H1 (cell line): ENCODE measurements at regions not wholly inside any gene's neighbourhood (a gene's known extent, or its start where the extent isn't known, plus 50 kb on each side); places are given as distances from the start of the nearest gene placed in this dataset.

Experiments
- BRCA1 ChIP-seq: IDR thresholded peaks from 2 replicates; pipeline ENCODE4 v1.6.1; 2012; ENCODE audit warnings: low read depth, low read length, improper control_type of control experiment
- CHD1 ChIP-seq: IDR thresholded peaks from 2 replicates; pipeline ENCODE4 v1.6.1; 2012; ENCODE audit warnings: low read depth, low read length, improper control_type of control experiment
- GABPA ChIP-seq: IDR thresholded peaks from 2 replicates; pipeline ENCODE4 v1.6.1; 2011; ENCODE audit warnings: mild to moderate bottlenecking, low read length, moderate library complexity, borderline replicate concordance; ENCODE audit not compliant: insufficient read depth
- JUND ChIP-seq: IDR thresholded peaks from 2 replicates; pipeline ENCODE4 v1.6.1; 2011; ENCODE audit warnings: mild to moderate bottlenecking, improper control_type of control experiment, low read length

DNA sequence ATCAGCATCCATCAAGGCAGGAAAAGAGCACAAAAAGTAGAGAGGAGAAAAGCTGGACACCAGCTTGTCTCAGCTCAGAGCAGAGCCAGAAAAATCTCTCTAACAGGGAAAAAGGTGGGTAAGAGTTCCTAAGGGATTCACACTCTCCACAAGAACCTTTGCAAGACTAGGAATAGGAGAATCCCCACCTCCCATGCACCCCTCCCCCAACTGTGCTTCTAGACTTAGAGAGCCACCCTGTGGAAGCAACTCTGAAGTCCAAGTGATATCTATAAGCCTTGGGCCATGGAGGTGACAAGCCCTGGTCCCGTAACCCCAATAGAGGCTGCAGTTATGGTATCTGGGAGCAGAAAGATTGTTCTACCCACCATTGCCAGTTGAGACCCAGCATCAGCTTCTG is 267.6 kb upstream of the MTMR8 start:
- TF ChIP-seq CHD1: no peak
- TF ChIP-seq BRCA1: no peak
- TF ChIP-seq GABPA: no peak
- TF ChIP-seq JUND: no peak
